HG02610 (cell line): ENCODE measurements at regions not wholly inside any gene's neighbourhood (a gene's known extent, or its start where the extent isn't known, plus 50 kb on each side); places are given as distances from the start of the nearest gene placed in this dataset.

Experiments
- ATAC-seq: cut with Tn5 transposase; IDR thresholded peaks from one replicate; pipeline ENCODE4 v1.9.1; 2021; ENCODE audit warnings: mild to moderate bottlenecking, moderate library complexity; ENCODE audit not compliant: unreplicated experiment

- no peak for ATAC-seq
Observed at GRCh38 chr3:804211-804610, 288.6 kb upstream of the CNTN6 start.

- no peak for ATAC-seq
Observed at GRCh38 chr3:805326-805725, 287.5 kb upstream of the CNTN6 start.

- ATAC-seq = no peak
Observed at GRCh38 chr3:806006-806405, 286.8 kb upstream of the CNTN6 start.

- ATAC-seq = no peak
Observed at GRCh38 chr3:816605-817004, 276.2 kb upstream of the CNTN6 start.

- ATAC-seq = no peak
Observed at GRCh38 chr3:834679-835078, 258.1 kb upstream of the CNTN6 start.

GRCh38 chr3:835096-835495 is 257.7 kb upstream of the CNTN6 start:
- ATAC-seq = no peak

GRCh38 chr3:839981-840380 is 252.8 kb upstream of the CNTN6 start:
- no peak for ATAC-seq

- peak; percentile 81 for ATAC-seq
Observed at GRCh38 chr3:851098-851790, 241.6 kb upstream of the CNTN6 start.

- ATAC-seq = no peak
Observed at GRCh38 chr3:852033-852432, 240.8 kb upstream of the CNTN6 start.

GRCh38 chr3:853489-853888 is 239.3 kb upstream of the CNTN6 start:
- no peak for ATAC-seq

GRCh38 chr3:859135-859534 is 233.7 kb upstream of the CNTN6 start:
- no peak for ATAC-seq

GRCh38 chr3:861721-862120 is 231.1 kb upstream of the CNTN6 start:
- no peak for ATAC-seq

- no peak for ATAC-seq
Observed at GRCh38 chr3:869269-869668, 223.6 kb upstream of the CNTN6 start.

GRCh38 chr3:869734-870133 is 223.1 kb upstream of the CNTN6 start:
- ATAC-seq = no peak

GRCh38 chr3:871651-872050 is 221.2 kb upstream of the CNTN6 start:
- no peak for ATAC-seq

- ATAC-seq = no peak
Observed at GRCh38 chr3:877001-877400, 215.8 kb upstream of the CNTN6 start.

- ATAC-seq = no peak
Observed at GRCh38 chr3:878746-879145, 214.1 kb upstream of the CNTN6 start.

GRCh38 chr3:880371-880770 is 212.5 kb upstream of the CNTN6 start:
- ATAC-seq = no peak

GRCh38 chr3:882533-882932 is 210.3 kb upstream of the CNTN6 start:
- ATAC-seq = no peak

- ATAC-seq = peak; percentile 68
Observed at GRCh38 chr3:901953-902778, 190.7 kb upstream of the CNTN6 start.

GRCh38 chr3:905217-905616 is 187.6 kb upstream of the CNTN6 start:
- no peak for ATAC-seq

GRCh38 chr3:906739-907138 is 186.1 kb upstream of the CNTN6 start:
- ATAC-seq = no peak
